ENCODE measurements at regions not wholly inside any gene's neighbourhood (a gene's known extent, or its start where the extent isn't known, plus 50 kb on each side); places are given as distances from the start of the nearest gene placed in this dataset.
"Not testable (repeated sequence)": the region's sequence is repeated elsewhere in the genome, so short reads cannot be mapped to it uniquely, and the experiment has no call there.

DNA sequence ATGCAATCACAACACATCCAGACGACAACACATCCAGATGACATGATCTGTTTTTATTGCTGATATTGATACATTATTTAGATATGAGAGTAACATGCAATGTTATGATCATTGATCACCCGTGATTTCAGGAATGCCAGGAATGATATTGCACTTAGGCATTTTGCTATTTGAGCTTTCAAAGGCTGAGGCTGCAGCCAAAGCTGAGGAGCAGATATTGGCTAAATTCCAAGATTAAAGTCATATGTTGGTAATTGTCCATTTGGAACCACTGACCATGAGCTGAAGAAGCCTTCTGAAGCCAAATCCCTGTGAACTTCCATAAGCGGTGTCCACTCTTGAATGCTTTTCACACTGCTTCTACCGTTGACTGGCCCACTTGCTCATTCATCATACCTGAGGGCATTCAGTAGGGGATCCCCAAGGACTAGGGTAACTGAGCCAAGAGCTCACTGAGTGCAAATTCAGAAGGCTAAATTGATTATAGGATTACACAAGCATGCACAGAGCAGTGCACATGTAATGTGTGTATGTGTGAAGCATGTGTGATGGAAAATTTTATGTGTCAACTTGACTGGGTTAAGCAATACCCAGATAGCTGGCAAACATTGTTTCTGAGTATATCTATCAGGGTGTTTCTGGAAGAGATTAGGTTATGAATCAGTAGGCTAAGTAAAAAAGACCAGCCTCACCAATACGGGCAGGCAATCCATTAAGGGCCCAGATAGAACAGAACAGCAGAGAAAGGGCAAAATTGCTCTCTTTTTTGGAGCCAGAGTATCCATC lies 92.1 kb upstream of the PLAAT1 start:
- H3K27me3 ChIP-seq (ENCODE audit: insufficient read depth in 3 of 3, low read length in 2 of 3) = peaks cover 0 to 2% (median 0%) of the 10 kb centered on the region in 3 donors
- no peak overlapping the region for H3K4me3 ChIP-seq
- H3K9me3 ChIP-seq = no peaks in the 10 kb centered on the region
- TF ChIP-seq, protein P1, sequence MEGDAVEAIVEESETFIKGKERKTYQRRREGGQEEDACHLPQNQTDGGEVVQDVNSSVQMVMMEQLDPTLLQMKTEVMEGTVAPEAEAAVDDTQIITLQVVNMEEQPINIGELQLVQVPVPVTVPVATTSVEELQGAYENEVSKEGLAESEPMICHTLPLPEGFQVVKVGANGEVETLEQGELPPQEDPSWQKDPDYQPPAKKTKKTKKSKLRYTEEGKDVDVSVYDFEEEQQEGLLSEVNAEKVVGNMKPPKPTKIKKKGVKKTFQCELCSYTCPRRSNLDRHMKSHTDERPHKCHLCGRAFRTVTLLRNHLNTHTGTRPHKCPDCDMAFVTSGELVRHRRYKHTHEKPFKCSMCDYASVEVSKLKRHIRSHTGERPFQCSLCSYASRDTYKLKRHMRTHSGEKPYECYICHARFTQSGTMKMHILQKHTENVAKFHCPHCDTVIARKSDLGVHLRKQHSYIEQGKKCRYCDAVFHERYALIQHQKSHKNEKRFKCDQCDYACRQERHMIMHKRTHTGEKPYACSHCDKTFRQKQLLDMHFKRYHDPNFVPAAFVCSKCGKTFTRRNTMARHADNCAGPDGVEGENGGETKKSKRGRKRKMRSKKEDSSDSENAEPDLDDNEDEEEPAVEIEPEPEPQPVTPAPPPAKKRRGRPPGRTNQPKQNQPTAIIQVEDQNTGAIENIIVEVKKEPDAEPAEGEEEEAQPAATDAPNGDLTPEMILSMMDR (IDR thresholded peaks at IDR 0.05) = no peak
- ATAC-seq = no peak
- intact Hi-C loops (cut with DNase I) = no loop called here
- no peak overlapping the region for H3K27ac ChIP-seq
- 27 to 37% (median 37%) methylated on average over 5 of the region's 5 CpGs for WGBS, 3 donors
- DNase-seq = no peak
- no peaks in the 10 kb centered on the region for H3K36me3 ChIP-seq (ENCODE audit: insufficient read depth in 1 of 2, low read depth in 1 of 2)
- H3K4me1 ChIP-seq = peaks cover 5% of the 10 kb centered on the region

DNA sequence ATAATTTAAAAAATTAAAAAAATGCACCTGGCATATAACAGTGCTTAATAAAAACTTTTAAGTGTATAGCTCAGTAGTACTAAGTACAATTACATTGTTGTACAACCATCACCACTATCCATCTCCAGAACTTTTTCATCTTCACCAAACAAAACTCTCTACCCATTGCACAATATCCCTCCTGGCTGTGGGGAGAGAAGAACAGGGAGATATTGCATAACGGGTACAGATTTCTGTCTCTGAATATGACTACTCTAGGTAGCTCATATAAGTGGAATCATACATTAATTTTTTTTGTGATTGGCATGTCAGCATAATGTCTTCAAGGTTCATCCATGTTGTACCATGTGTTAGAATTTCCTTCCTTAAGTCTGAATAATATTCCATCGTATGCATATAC lies 91.0 kb upstream of the PLAAT1 start:
- intact Hi-C loops (cut with DNase I) = no loop called here
- H3K27ac ChIP-seq = no peak overlapping the region
- no peak for DNase-seq
- ATAC-seq = no peak
- H3K9me3 ChIP-seq = no peaks in the 10 kb centered on the region
- TF ChIP-seq, protein P1 (IDR thresholded peaks at IDR 0.05) = no peak
- 85 to 89% (median 89%) methylated on average over 2 of the region's 2 CpGs for WGBS, 3 donors
- no peaks in the 10 kb centered on the region for H3K36me3 ChIP-seq (ENCODE audit: insufficient read depth in 1 of 2, low read depth in 1 of 2)
- H3K4me3 ChIP-seq = no peak overlapping the region
- peaks cover 0 to 2% (median 0%) of the 10 kb centered on the region in 3 donors for H3K27me3 ChIP-seq (ENCODE audit: insufficient read depth in 3 of 3, low read length in 2 of 3)
- H3K4me1 ChIP-seq = peaks cover 5% of the 10 kb centered on the region

DNA sequence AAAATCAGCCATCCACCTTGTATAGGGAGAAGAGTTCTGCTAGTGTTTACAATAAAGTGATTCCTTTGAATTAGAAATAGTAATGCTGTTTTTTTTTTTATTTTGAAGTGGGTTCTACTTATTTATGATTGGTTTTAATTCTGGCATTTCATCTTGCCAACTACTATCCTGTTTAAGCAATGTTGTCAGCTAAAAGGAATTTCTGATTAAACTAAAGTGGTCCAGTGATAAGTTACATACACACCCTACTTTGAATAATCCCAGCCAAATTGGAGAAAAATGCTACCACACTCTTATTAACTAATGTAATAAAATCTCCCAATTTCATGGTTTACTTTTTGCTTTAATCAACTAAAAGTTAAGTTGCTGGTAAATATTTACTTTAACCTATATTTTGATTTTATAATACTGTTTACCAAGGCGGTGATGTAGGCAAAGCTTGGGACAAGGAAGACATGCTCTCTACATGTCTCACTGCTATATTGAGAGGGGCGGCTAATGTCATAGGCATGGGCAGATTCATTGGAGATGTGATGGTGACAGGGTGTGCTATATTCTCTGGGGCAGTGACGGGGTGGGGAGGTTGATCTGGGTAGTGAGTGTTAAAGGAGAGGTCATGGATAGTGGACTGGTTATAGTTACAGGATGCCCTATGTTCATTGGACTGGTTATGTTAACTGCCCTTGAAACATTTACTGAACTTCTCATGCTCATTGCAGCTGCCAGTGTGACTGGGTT lies 85.8 kb upstream of the PLAAT1 start:
- H3K27ac ChIP-seq; H3K27me3 ChIP-seq (ENCODE audit: insufficient read depth in 3 of 3, low read length in 2 of 3); ATAC-seq; H3K36me3 ChIP-seq (ENCODE audit: insufficient read depth in 1 of 2, low read depth in 1 of 2); H3K4me3 ChIP-seq; DNase-seq; H3K4me1 ChIP-seq; H3K9me3 ChIP-seq; intact Hi-C loops (cut with DNase I): not testable (repeated sequence)
- WGBS, 3 donors = 89 to 93% (median 91%) methylated on average over 3 of the region's 3 CpGs

DNA sequence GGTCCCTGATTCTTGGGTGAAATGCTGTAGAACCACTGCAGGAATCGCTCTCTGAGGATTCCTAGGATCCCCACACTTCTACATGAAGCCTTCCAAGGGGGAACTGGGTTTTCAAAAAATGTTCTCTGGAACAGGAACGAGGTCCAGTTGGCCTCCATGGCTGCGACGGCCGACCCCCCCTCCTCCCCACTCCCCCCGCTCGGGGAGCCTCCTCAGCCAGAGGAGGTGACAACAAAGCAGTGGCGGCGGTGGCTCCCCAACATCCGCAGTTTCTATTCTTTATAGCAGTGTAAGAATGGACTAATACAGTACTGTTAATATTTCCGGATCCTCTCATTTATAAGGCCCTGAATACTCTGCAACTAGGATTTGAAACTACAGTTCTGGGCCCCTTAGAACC lies 84.0 kb upstream of the PLAAT1 start:
- Histone ChIP-seq H3K27me3 (ENCODE audit: insufficient read depth in 3 of 3, low read length in 2 of 3) (no peaks in the 10 kb centered on the region), H3K9me3 (no peaks in the 10 kb centered on the region), H3K4me3 (no peak overlapping the region), H3K4me1 (no peaks in the 10 kb centered on the region), H3K36me3 (ENCODE audit: insufficient read depth in 1 of 2, low read depth in 1 of 2) (no peaks in the 10 kb centered on the region), H3K27ac (no peak overlapping the region)
- no peak for ATAC-seq
- no peak for DNase-seq
- intact Hi-C loops (cut with DNase I) = no loop called here
- TF ChIP-seq, protein P1 (IDR thresholded peaks at IDR 0.05) = no peak
- WGBS, 3 donors = 79 to 89% (median 82%) methylated on average over 11 of the region's 11 CpGs

DNA sequence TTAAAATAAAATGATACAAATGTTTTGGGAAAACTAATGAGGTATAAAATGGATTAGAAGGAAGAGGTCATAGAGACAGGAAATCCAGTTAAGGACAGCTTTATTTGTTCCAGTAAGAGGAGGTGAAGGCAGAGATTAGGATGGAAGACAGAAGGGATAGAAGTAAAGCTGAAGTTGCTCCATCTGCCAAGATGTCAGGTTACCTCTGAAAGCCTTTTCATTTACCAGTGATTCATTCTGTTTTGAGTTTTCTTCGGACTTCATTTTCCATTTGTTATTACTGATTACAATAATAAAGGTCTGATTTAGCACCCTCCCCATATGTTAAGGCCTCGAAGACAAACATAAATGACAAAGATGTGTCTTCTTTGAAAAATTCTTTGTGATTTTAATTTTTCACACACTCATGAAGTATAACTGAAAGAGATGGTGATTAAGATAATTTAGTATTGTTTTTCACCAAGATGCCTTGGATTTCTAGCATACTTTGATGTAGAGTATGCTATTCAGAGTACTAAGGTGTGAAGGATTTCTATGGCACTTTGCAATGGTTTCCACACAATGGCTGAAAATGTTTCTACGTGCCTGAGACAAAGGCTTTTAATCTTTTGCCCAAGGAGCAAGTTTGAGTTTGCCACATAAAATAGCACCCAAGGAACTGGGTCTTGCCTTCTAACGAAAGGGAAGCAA lies 75.4 kb upstream of the PLAAT1 start:
- no peak overlapping the region for H3K4me3 ChIP-seq
- intact Hi-C loops (cut with DNase I) = no loop called here
- H3K27me3 ChIP-seq (ENCODE audit: insufficient read depth in 3 of 3, low read length in 2 of 3) = no peaks in the 10 kb centered on the region
- TF ChIP-seq, protein P1 (IDR thresholded peaks at IDR 0.05) = no peak
- DNase-seq = no peak
- no peaks in the 10 kb centered on the region for H3K4me1 ChIP-seq
- H3K9me3 ChIP-seq = no peaks in the 10 kb centered on the region
- H3K36me3 ChIP-seq (ENCODE audit: insufficient read depth in 1 of 2, low read depth in 1 of 2) = no peaks in the 10 kb centered on the region
- 69% methylated on average over 4 of the region's 4 CpGs; no CpG with 5 or more reads in 2 of the 3 donors for WGBS, 3 donors
- no peak overlapping the region for H3K27ac ChIP-seq
- ATAC-seq = no peak

Data from psoas muscle (tissue), 7 donors.